GM21381 (cell line): ENCODE measurements at regions not wholly inside any gene's neighbourhood (a gene's known extent, or its start where the extent isn't known, plus 50 kb on each side); places are given as distances from the start of the nearest gene placed in this dataset.

Experiments used
- ATAC-seq: cut with Tn5 transposase; IDR thresholded peaks from one replicate; pipeline ENCODE4 v1.9.1; 2021; ENCODE audit warnings: mild to moderate bottlenecking, moderate library complexity; ENCODE audit not compliant: unreplicated experiment

DNA sequence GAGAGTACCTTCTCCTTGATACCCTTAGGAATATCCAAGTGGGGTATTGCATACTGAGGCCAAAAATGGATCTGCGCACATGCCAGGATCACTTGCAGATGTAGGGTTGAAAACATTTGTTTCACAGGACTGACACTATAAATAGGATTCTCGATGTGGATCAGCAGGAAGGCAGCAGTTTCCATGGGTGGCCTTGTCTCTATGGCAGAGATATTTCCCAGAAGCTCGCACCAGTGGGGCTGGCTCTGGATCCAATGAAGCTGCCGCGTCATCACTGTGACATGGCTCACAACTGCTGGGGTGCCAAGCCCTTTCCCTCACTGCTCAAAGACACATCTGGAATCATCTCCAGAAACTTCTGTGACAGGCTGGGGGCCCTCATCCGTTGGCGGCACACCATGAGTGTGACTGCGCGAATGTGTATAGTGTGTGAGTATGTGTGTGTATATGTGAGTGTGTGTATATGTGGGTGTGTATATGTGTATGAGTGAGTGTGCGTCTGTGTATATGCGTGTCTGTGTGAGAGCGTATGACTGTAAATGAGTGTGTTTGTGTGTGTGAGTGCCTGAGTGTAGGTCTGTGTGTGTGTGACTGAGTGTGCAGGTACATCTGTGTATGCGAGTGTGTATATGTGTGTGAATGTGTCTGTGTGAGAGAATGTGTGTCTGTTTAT lies 182.5 kb downstream of the GAS1 start:
- no peak for ATAC-seq

DNA sequence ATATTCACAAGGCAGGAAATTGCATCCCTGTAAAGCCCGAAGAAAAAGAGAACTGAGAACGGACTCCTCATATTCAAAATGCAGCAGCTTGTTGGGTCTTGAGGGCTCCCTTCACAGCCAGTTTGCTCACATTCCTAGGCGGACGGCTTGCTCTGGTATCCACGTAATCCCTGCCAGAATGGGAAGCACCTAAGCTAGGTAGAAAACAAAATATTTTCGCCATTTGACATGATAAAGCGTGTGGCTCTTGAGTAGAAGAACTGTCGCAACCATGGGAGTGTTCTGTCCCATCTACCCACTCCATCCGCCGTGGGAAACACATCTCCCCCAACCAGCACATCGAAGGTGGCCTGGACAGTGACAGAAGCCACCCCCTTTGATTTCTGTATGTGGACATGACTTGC lies 183.1 kb downstream of the GAS1 start:
- ATAC-seq: no peak

DNA sequence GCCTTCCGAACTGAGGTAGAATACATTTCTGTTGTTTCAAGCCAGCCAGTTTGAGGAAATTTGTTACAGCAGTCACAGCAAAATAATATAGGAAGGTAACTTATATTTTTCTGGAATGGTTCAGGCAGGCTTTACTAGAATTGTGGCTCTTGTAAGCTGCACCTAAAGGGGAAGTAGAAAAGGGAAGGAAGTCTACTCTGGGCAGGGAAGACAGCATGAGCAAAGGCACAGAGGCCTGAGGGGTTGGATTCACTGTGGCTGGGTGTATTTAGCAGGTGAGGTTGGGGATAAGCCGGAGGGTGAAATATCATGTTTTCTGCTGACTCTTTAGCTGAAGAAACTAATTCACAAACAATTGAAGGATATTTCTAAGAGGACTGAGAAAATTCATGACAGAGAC lies 183.5 kb downstream of the GAS1 start:
- no peak for ATAC-seq

DNA sequence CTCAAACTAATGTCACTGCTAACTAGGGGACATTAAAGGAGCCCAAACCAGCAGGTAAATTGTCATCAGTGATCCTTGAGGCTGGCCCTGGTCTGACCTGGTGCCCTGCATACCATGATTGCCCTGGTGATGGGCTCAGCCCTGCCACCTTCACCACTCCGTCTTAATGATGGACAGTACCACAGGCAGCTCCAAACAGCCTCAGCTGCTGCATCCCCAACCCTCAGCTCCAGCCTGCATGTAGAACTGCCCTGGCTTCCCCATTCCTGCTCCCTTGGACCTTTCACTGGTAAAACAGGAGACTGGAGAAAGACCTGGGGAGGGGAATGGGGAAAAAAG lies 190.0 kb downstream of the GAS1 start:
- no peak for ATAC-seq

DNA sequence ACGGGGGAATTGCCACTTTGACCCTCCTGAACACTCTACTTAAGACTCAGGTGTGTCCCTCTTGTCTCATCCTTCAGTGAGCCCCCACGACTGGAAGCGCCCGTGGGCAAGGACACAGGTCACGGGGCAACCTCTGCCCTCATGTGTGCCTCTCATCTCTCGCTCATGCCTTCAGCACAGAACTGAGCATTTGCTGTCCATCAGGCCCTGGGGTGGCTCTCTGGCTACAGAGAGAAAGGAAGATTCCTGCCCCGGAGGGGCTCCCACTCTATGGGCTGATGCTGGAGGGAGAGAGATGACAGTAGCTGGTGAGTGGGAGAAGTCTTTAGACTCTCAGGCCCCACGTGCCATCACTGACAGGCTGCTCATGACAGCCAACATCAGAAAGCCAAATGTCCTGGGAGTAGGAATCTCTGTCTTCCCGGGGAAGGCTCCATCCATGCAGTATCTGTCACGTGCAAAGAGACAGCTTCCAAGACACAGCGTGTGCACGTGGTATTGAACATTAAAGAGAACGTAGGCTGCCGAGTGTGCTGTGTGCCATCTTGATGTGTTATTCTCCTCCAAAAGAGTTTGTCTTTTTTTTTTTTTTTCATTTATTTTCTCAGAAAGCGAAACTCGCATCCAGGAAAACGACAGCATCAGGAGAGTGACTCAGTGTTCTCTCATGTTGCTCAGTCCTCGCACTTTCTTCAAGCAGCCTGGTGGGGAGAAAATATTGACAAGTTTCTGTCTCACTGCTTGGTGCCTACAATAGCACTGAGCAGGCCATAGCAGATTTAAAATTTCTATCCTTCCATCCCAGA lies 190.5 kb downstream of the GAS1 start:
- no peak for ATAC-seq

DNA sequence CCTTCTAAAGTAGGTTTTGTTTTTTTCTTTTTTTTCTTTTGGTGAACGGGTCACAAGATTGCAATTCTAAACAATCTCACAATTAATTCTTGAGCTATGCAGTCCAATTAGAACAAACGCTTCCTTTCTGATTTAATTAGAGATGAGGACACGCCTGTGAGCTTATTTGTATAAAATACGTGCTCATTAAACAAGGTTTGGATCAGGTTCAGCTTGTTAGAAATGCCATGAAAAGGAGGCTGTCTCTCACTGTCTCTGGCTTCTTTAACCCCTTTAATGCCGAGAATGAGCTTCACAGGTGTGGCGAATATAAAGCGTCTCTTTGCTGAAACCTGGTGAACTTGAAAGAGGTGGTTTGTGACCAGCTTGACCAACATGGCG lies 191.8 kb downstream of the GAS1 start:
- ATAC-seq: no peak

DNA sequence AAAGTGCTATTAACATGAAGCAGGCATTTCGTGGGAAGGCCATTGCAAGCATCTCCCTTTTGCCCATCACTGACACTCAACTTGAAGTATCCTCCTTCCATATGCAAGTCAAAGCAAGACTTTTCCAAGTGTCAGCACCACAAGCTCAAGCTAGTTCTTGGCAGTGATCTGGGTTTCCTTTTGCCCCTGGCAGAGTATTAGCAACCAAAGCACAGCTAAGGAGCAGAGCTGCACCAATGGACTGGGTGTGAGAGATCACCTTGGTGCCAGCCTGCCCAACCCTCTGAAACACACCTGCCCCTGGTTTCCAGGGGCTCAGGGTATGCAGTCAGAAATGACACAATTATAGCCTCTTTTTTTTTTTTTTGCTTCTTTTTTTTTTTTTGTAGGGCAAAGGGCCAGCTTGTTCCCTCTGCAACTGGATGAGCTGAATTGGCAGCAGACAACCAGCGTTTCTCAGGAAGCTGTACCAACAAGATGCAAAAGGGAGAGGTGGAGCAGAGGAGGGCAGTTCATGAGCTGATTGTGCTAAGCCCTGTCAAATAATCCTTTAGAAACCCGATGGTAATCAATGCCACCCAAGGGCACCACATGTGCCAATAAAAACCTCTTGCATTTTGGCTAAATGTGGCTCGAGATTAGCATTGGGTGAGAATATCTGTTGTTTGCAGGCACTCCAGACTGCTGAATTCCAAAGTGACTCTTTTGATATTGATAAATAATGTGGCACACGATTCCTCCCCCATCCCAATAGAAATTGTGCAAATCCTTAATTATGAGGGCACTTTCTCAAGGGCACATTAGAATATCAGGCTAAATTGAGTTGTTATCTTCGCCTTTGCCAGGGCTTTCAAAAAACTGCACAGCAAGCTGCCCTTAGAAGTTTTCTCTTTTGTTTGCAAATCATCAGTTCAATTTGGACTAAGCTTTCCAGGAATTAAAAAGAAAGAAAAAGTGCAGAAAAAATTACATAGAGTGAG lies 192.4 kb downstream of the GAS1 start:
- ATAC-seq: no peak

DNA sequence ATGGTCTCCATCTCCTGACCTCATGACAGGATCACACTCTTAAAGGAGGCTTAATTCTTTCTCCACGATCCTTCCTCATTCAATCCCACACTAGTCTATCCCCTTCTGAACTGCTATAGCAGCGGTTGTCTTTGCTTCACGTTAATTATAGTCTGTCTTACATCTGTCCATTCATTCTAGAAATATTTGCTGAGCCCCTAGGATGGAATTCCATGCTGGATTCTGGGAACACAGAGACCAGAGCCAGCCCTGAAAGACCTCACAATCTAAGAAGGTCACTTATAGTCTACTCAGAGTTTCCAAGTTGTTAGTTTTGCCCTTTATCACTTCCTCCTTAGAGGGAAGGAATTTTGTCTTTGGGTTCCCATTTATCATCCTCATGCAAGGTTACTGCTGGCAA lies 193.5 kb downstream of the GAS1 start:
- no peak for ATAC-seq

DNA sequence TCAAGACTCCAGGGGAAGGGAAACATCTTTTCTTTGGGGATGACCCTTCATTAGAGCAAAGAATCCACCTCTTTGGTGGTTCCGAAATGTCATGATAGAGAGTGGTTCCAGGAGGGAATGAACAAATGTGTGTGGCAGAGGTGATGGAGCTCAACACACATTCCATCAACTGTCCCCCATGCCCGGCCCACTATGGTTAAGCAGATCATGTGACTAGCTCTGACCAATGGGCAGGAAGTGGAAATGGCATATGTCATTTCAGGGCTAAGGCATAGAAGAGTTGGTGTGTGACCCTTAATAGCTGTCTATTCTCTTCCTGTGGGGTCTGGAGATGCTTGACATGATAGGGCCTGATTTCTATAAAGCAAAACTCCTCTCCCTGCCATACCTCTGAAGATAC lies 194.6 kb downstream of the GAS1 start:
- no peak for ATAC-seq

DNA sequence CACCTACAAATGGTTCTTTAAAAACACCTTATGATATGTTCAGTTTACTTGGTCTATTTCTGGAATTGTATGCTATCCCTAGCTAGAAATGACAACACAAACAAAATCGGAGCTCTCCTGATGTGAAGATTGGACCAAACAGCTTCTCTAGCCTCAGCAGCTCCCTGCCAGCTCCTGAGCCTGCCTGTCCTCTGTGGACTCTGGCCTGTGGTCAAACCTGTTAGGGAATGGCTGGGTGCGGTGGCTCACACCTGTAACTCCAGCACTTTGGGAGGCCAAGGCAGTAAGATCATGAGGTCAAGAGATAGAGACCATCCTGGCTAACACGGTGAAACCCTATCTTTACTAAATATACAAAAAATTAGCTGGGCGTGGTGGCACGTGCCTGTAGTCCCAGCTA lies 195.3 kb downstream of the GAS1 start:
- ATAC-seq: no peak

DNA sequence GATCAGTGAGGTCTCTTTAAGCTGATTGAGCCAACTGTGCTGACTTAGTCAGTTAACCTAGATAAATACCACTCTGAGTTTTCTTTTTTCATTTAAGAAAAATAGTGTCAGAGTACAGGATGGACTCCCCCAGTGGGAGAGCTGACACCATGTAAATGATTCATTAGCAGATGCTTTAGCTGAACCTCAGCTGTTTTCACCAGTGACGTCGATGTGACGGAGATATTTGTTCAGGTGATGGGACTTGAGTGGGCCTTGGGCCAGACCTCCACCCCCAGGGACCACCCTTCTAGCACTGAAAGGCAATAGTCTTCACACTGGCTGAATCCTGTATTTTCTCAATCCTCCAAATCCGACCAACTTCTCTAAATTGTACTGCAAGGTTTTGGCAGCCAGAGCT lies 196.1 kb downstream of the GAS1 start:
- ATAC-seq: no peak

DNA sequence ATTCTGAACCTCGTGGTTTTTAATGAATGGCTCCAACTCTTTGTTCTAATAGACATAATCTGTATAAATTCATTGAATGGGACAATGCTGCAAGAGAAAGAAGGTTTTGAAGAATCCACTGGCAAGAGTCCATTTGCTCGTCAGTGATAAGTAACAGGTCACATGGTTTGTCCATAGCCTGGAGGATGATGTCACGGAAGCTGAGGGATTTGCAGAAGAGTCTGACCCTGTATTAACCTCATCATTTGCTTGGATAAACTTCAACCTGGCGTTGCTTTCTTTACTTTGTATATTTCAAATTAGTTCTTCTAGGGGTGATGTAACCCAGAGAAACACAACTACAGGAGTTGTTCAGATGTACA lies 197.4 kb downstream of the GAS1 start:
- no peak for ATAC-seq

DNA sequence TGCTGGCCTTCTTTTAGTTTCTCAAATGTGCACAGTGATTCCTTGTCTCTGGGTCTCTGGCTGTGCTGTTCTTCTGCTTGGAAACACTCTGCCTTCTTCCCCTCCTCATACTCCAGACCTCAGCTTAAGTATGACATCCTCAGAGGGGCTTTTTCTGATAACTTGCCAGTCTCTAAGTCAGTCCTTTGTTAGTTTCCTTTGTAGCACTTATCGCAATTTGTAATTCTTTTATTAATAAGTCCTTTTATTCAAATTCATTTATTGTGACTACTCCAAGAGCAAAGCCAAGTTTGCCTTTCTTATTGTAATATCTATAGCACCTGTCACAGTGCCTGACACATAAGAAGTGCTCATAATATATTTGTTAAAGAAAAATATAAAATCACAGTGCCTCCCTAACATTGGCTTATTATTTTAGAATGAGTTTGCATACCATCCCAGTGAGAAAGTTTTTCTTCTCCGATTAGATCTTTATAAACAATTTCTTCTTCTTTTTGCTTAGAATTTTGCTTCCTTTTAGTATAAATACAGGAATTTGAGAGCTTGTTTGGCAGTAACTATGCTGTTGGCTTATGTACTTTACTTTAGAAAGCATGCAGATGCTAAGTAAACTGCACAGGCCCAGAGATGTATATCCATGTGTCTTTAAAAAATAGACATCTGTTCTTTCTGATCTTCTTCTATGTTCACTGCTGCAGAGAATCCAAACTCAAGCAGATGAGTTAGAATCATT lies 198.0 kb downstream of the GAS1 start:
- ATAC-seq: no peak

DNA sequence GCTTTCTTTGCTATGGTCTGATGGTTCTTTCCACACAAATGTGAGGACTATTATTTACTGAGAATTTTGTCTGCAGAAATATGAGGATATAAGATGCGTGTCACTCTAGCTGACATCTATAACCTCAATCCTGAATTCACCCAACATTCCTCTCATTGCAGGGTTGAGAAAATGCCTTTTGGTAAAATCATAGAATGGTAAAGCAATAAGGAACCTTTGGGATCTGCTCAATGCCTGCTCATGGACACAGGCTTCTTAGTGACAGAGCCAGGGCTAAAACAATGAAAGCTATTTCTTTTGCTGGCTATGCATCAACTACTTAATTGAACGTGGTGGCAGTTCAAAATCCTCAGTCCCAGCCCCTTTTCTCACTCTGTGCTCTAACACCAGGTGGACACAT lies 199.6 kb downstream of the GAS1 start:
- no peak for ATAC-seq

DNA sequence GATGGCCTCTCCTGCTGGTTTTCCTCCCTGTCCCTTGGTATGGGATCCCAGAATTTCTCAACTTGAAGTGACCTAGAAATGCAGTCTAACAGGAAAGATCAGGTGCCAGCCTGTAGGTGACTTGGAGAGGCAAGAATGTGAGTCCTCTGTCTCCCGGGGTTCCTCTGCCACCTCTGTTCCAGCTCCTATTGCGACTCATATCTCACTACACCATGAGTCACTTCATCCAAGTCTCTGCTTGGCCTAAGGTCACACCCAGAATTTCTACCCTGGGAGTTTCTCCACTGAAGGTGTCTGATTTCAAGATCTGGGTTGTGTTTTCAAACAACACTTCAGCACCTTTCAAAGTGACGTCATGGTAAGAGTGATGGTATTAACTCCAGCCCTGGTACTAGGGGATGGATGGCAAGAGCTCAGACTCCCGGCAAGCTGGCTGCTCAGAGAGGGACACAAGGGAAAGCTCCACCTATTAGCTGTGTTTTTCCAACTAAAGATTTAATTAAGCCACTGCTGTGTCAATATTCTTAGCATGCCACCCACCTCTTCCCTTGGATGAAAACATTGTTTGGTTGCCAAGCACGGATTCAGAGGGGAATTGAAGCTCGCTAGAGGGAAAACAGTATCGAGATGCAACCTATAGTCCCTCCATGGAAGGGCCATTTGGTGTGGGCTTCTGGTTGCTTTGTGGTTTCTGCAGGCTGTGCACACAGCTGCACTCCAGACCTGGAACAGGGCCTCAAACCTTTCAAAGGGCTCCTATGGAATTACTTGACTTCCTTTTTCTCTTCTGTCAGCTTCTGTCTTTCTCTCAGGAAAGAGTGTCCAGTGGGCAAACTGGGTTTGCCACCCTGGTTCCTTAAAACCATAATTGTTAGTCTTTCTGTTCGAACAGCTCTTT lies 205.7 kb downstream of the GAS1 start:
- ATAC-seq: no peak

DNA sequence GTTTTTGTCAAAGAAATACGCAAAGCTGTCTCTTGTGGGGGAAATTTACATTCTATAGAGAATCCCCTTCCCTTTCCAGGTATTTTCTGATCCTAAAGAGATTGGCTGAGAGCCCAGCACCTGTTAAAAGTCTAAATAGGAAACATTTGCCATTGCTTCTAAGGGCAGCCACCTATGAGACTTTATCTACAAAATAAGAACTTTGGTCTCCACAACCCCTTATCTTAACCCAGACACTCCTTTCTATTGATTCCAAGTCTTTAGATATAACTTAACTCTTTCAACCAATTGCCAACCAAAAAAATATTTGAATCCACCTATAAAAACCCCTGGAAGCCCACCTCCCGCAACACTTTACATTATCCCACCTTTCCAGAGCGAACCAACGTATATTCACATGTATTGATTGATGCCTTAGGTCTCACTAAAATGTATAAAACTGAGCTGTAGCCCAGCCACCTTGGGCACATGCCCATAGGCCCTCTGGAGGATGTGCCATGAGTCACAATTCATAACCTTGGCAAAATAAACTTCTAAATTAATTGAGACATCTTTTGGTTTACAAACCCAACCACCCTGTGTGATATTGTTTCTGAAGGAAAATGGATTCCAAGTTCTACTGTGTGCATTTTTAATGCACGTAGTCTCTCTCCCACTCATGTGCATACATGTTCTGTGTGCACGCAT lies 211.4 kb downstream of the GAS1 start:
- ATAC-seq: no peak

DNA sequence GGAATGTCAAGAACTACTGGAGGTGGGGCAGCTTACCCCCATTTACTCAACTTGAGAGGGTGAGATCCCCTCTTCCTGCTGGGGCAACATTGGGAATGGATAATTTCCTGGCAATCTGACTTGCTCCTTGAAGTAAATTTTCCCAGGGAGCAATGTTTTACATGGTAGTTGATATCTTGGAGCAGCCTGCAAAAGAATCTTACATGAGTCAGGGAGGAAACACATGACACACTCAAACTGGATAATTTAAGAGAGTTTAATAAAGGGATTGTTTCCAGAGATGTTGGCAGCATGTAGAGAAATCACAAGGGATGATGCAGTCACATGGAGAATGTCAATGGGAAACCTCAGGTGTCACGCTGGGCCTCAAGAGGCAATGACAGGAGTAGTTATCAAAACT lies 212.5 kb downstream of the GAS1 start:
- no peak for ATAC-seq

DNA sequence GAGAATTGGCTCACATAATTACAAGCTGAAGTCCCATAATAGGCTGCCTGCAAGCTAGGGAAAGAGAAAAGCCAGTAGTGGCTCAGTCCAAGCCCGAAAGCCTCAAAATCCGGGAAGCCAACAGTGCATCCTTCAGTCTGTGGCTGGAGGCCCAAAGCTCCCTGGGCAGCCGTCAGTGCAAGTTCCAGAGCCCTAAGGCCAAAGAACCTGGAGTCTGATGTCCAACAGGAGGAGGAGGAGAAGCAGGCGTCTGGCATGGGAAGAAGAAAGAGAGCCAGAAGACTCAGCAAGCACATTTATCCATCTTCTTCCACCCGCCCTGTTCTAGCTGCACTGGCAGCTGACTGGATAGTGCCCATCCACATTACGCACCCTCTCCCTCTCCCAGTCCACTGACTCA lies 213.4 kb downstream of the GAS1 start:
- no peak for ATAC-seq

DNA sequence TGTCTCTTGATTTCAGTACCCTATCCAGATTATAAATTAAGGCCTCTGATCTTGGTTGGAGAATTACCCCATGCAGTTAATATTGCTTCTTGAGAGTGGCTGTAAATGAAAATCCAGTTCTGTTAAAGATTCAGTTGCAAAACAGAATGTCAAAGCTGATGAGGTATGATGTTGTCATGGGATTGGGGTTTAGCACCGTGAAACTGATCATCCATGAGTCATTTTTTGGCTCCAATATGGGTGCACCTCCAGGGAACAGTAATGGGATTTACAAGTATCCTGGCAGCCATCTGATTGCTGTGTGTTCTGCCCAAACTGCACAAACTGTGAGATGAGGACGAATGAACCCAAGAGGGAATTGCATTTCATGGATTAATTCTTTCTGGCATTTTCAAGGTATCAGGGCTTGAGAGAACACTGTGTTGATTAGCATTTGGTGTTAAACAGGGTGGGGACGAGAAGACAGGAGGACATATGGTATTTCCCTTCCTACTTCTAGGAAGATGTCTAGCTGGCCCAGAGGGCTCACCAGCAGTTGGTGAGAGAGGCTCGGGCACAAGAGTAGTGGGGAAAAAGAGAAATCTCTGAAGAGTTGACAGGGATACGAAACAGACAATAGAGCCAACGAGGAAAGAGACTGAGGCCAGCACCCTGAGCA lies 214.7 kb downstream of the GAS1 start:
- no peak for ATAC-seq
